Pancreas (tissue), 10 donors: ENCODE measurements at regions not wholly inside any gene's neighbourhood (a gene's known extent, or its start where the extent isn't known, plus 50 kb on each side); places are given as distances from the start of the nearest gene placed in this dataset.

Experiments
- ATAC-seq, 4 donors: fragments of 200-7000 bp; cut with Tn5 transposase; one replicate each; pipeline versions ENCODE4 v1.8.0 to v1.9.1; 2020; ENCODE audit warnings: mild to moderate bottlenecking in 4 of 4, moderate library complexity in 4 of 4
- DNase-seq, 6 donors: peaks; one replicate each; pipeline ENCODE4 v3.0.0-alpha.2; 2020
- FAIRE-seq: peaks from 2 replicates; lab custom pipeline; 2012; peaks lifted over from hg19 to GRCh38; lab: Jason Lieb, UNC
- H3K27ac ChIP-seq, 4 donors: fragments of 200-600 bp; sonication (generic); 1 replicate in 3 of 4; 2 replicates in 1 of 4; pipeline versions ENCODE4 v1.5.0 to v1.8.0; 2020
- H3K27me3 ChIP-seq, 4 donors: fragments of 200-600 bp; one replicate each; pipeline ENCODE4 v1.8.0; 2021
- H3K36me3 ChIP-seq, 3 donors: fragments of 200-600 bp; sonication (generic) in 1 of 3; one replicate each; pipeline versions ENCODE4 v1.5.0 to v1.8.0; 2020 to 2021
- H3K4me1 ChIP-seq, 3 donors: fragments of 200-600 bp; one replicate each; pipeline ENCODE4 v1.8.0; 2021
- H3K4me3 ChIP-seq, 4 donors: fragments of 200-600 bp; sonication (generic) in 2 of 4; one replicate each; pipeline versions ENCODE4 v1.5.0 to v1.8.0; 2020 to 2021
- H3K9me3 ChIP-seq, 4 donors: fragments of 200-600 bp; one replicate each; pipeline ENCODE4 v1.8.0; 2021
- CTCF ChIP-seq, 4 donors: fragments of 200-600 bp; sonication (generic) in 3 of 4; IDR thresholded peaks; one replicate each; pipeline versions ENCODE4 v1.5.0 to v1.8.0; 2021; ENCODE audit warnings: antibody characterized with exemption in 4 of 4
- WGBS, 2 donors: extraction: QIAGEN DNeasy Blood & Tissue Kit; methylation state at CpG; one replicate each; pipeline ENCODE4 v1.1.7; 2013; 5-methylcytosine and 5-hydroxymethylcytosine counted together
- intact Hi-C, 3 donors: fragments of 100-400 bp; cut with DNase I; formaldehyde crosslinking; loops; one replicate each; pipeline versions ENCODE4 v1.11.1 to v1.14.2; 2022
- donor health status: healthy with polysubstance abuse.
- donor health status: DM: no; HTN: no; CAD: no; lungs with moderate emphysema.
- donor health status: DM: no; HTN: no; CAD: no.
- donor health status: control.
- donor health status: control.
- donor health status: Bipolar disorder and iron deficiency.
- donor health status: DM: yes; HTN: yes; CAD: no.
- donor health status: DM: no; HTN: no; CAD: no.
- donor health status: DM: no; HTN: no; CAD: no.
- donor health status: DM: yes; HTN: yes; CAD: no.

- FAIRE-seq = no peak
- TF ChIP-seq CTCF (IDR thresholded peaks at IDR 0.05) = no peak
- no peak overlapping the region for H3K27ac ChIP-seq
- no peak for ATAC-seq
- no peaks in the 10 kb centered on the region for H3K27me3 ChIP-seq
- H3K4me3 ChIP-seq = no peak overlapping the region
- no peaks in the 10 kb centered on the region for H3K9me3 ChIP-seq
- intact Hi-C loops = no loop called here
- no peaks in the 10 kb centered on the region for H3K36me3 ChIP-seq
- no peaks in the 10 kb centered on the region for H3K4me1 ChIP-seq
- WGBS, 2 donors = 52 to 57% methylated on average over 3 of the region's 3 CpGs
- no peak for DNase-seq
Measured at GRCh38 chr22:26986884-26987283, 329.5 kb downstream of the MIAT start.

DNA sequence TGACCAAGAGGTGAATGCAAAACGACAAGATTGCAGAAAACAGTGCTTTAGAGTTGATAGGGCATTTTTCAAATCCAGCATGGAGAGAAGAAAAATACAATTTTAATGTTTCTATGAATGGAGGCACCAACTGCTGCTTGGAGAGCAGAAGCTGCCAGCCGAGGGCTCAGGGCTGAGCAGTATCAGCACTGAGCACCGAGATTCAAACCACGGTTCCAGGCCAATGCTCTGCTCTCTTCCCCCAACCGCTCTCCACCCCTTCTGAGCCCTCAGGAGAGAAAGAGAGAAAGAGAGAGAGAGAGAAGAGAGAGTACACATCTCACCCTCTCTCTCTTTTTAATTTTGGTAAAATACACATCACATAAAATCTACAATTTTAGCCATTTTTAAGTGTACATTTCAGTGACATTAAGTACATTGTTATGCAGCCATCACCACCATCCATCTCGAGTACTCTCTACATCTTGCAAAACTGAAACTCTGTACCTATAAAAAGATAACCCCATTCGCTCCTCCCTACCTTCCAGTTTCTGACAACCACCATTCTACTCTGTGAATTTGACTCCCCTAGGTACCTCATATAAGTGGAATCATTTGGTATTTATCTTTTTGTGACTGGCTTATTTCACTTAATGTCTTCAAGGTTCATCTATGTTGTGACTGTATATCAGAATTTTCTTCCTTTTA lies 333.3 kb downstream of the MIAT start:
- ATAC-seq = no peak
- Histone ChIP-seq H3K4me1 (peaks cover 1 to 4% (median 3%) of the 10 kb centered on the region in 3 donors), H3K36me3 (no peaks in the 10 kb centered on the region), H3K9me3 (no peaks in the 10 kb centered on the region), H3K27ac (no peak overlapping the region), H3K4me3 (no peak overlapping the region), H3K27me3 (no peaks in the 10 kb centered on the region)
- 75 to 76% methylated on average over 7 of the region's 7 CpGs for WGBS, 2 donors
- intact Hi-C loops = no loop called here
- TF ChIP-seq CTCF (IDR thresholded peaks at IDR 0.05) = no peak
- DNase-seq = no peak
- FAIRE-seq = no peak

- intact Hi-C loops = no loop called here
- ATAC-seq (no peak), FAIRE-seq (no peak), DNase-seq (no peak)
- TF ChIP-seq CTCF (IDR thresholded peaks at IDR 0.05) = no peak
- no peak overlapping the region for H3K27ac ChIP-seq
- 75 to 86% methylated on average over 2 of the region's 2 CpGs for WGBS, 2 donors
- no peaks in the 10 kb centered on the region for H3K36me3 ChIP-seq
- H3K27me3 ChIP-seq = no peaks in the 10 kb centered on the region
- no peaks in the 10 kb centered on the region for H3K9me3 ChIP-seq
- no peak overlapping the region for H3K4me3 ChIP-seq
- peaks cover 4 to 7% (median 6%) of the 10 kb centered on the region in 3 donors for H3K4me1 ChIP-seq
Measured at GRCh38 chr22:26992556-26992955, 335.2 kb downstream of the MIAT start.

- TF ChIP-seq CTCF (IDR thresholded peaks at IDR 0.05) = no peak
- ATAC-seq = no peak
- Histone ChIP-seq H3K9me3 (no peaks in the 10 kb centered on the region), H3K4me3 (no peak overlapping the region), H3K36me3 (no peaks in the 10 kb centered on the region), H3K27ac (no peak overlapping the region), H3K27me3 (no peaks in the 10 kb centered on the region), H3K4me1 (peaks cover 4 to 7% (median 6%) of the 10 kb centered on the region in 3 donors)
- no peak for FAIRE-seq
- 94 to 95% methylated on average over 11 of the region's 11 CpGs for WGBS, 2 donors
- intact Hi-C loops = no loop called here
- DNase-seq = no peak
Measured at GRCh38 chr22:26993886-26994285, 336.5 kb downstream of the MIAT start.

DNA sequence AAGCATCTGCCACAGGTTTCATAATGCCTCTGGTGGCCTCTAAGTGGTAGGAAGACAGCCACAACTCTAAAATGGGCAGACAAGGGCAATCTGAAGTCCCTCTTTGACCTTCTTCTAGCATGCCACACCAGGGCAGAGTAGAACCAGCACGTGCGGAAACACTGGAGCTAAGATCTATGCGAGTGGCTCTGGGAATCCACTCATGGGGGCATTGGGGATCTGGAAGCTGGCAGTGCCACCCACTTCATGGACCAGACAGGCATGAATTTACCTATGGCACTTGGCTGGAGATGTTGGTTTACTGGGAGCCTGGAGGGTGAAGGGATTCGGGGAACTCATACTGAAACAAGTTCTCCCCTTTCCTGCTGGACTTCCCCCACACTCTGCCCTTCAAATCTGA lies 337.4 kb downstream of the MIAT start:
- ATAC-seq = no peak
- Histone ChIP-seq H3K9me3 (no peaks in the 10 kb centered on the region), H3K36me3 (no peaks in the 10 kb centered on the region), H3K4me1 (peaks cover 4 to 7% (median 6%) of the 10 kb centered on the region in 3 donors), H3K27ac (no peak overlapping the region), H3K27me3 (no peaks in the 10 kb centered on the region), H3K4me3 (no peak overlapping the region)
- FAIRE-seq = no peak
- no peak for DNase-seq
- intact Hi-C loops = no loop called here
- TF ChIP-seq CTCF (IDR thresholded peaks at IDR 0.05) = no peak
- WGBS, 2 donors = 80 to 86% methylated on average over 4 of the region's 4 CpGs
